Stimulated activated naive B cell treated with anti-CD40 and anti-IgM and Interleukin-4, amounts not matched to agents 10 μg/mL and 1 μg/mL and 100 μg/mL, for 72 hours (primary cell): ENCODE measurements at regions not wholly inside any gene's neighbourhood (a gene's known extent, or its start where the extent isn't known, plus 50 kb on each side); places are given as distances from the start of the nearest gene placed in this dataset.
"Not testable (repeated sequence)": the region's sequence is repeated elsewhere in the genome, so short reads cannot be mapped to it uniquely, and the experiment has no call there.

Source experiments
- ATAC-seq, 2 donors: fragments of 150-1000 bp; cut with Tn5 transposase; replicated peaks; 2 replicates each; pipeline ENCODE4 v1.10.0; 2021; ENCODE audit warnings: moderate library complexity in 1 of 2
- DNase-seq: peaks from one replicate; pipeline ENCODE4 v3.0.0; 2021
- H3K27ac Mint-ChIP-seq: one replicate; pipeline ENCODE4 v1.8.0; 2022; ENCODE audit warnings: mild to moderate bottlenecking, mixed read lengths
- H3K27me3 Mint-ChIP-seq, 2 donors: one replicate each; pipeline ENCODE4 v1.8.0; 2022; ENCODE audit warnings: mixed read lengths in 2 of 2
- H3K36me3 Mint-ChIP-seq, 2 donors: one replicate each; pipeline ENCODE4 v1.8.0; 2022; ENCODE audit warnings: mixed read lengths in 2 of 2, mild to moderate bottlenecking in 1 of 2
- H3K4me1 Mint-ChIP-seq, 2 donors: one replicate each; pipeline ENCODE4 v1.8.0; 2022; ENCODE audit warnings: mixed read lengths in 2 of 2, mild to moderate bottlenecking in 1 of 2
- H3K4me3 Mint-ChIP-seq, 2 donors: one replicate each; pipeline ENCODE4 v1.8.0; 2022; ENCODE audit warnings: mild to moderate bottlenecking in 2 of 2, mixed read lengths in 2 of 2, moderate library complexity in 1 of 2
- H3K9me3 Mint-ChIP-seq, 2 donors: one replicate each; pipeline ENCODE4 v1.8.0; 2022; ENCODE audit warnings: mixed read lengths in 2 of 2, mild to moderate bottlenecking in 1 of 2

GRCh38 chr5:152608458-152608857 is 203.4 kb upstream of the NMUR2 start:
- H3K27me3 Mint-ChIP-seq, result no peaks in the 10 kb centered on the region
- no peaks in the 10 kb centered on the region for H3K4me1 Mint-ChIP-seq
- no peak overlapping the region for H3K4me3 Mint-ChIP-seq

GRCh38 chr5:152619756-152620155 is 214.7 kb upstream of the NMUR2 start:
- Mint-ChIP-seq H3K27me3 (no peaks in the 10 kb centered on the region), H3K27ac (no peak overlapping the region), H3K4me3 (no peak overlapping the region), H3K36me3 (no peaks in the 10 kb centered on the region), H3K4me1 (no peaks in the 10 kb centered on the region), H3K9me3 (no peaks in the 10 kb centered on the region)
- ATAC-seq (no peak), DNase-seq (no peak)

More at GRCh38 chr5:152608458-152608857, 203.4 kb upstream of the NMUR2 start:
- no peaks in the 10 kb centered on the region for H3K36me3 Mint-ChIP-seq
- peaks cover 0 to 6% of the 10 kb centered on the region in 2 donors for H3K9me3 Mint-ChIP-seq
- ATAC-seq (no peak), DNase-seq (no peak)
- no peak overlapping the region for H3K27ac Mint-ChIP-seq

GRCh38 chr5:152622628-152623027 is 217.5 kb upstream of the NMUR2 start:
- Mint-ChIP-seq H3K36me3 (no peaks in the 10 kb centered on the region), H3K27me3 (no peaks in the 10 kb centered on the region), H3K9me3 (no peaks in the 10 kb centered on the region), H3K27ac (no peak overlapping the region), H3K4me3 (no peak overlapping the region), H3K4me1 (no peaks in the 10 kb centered on the region)
- DNase-seq (no peak), ATAC-seq (no peak)

- no peak for DNase-seq
- H3K27me3 Mint-ChIP-seq, result no peaks in the 10 kb centered on the region
- no peaks in the 10 kb centered on the region for H3K9me3 Mint-ChIP-seq
- H3K4me3 Mint-ChIP-seq, result no peak overlapping the region
- no peak overlapping the region for H3K27ac Mint-ChIP-seq
- H3K36me3 Mint-ChIP-seq, result no peaks in the 10 kb centered on the region
- H3K4me1 Mint-ChIP-seq, result no peaks in the 10 kb centered on the region
- no peak for ATAC-seq
These were observed 218.9 kb upstream of the NMUR2 start for GRCh38 chr5:152623951-152624350.

- Mint-ChIP-seq H3K36me3 (no peaks in the 10 kb centered on the region), H3K4me3 (no peak overlapping the region), H3K27ac (no peak overlapping the region), H3K9me3 (no peaks in the 10 kb centered on the region), H3K4me1 (no peaks in the 10 kb centered on the region), H3K27me3 (no peaks in the 10 kb centered on the region)
- DNase-seq (no peak), ATAC-seq (no peak)
These were observed 220.6 kb upstream of the NMUR2 start for GRCh38 chr5:152625696-152626095.

GRCh38 chr5:152631221-152631620 is 226.1 kb upstream of the NMUR2 start:
- Mint-ChIP-seq H3K27me3 (no peaks in the 10 kb centered on the region), H3K9me3 (no peaks in the 10 kb centered on the region), H3K36me3 (no peaks in the 10 kb centered on the region), H3K4me1 (no peaks in the 10 kb centered on the region), H3K4me3 (no peak overlapping the region), H3K27ac (no peak overlapping the region)
- ATAC-seq (no peak), DNase-seq (no peak)

GRCh38 chr5:152632360-152632759 is 227.3 kb upstream of the NMUR2 start:
- H3K4me3 Mint-ChIP-seq, result no peak overlapping the region
- H3K27me3 Mint-ChIP-seq, result no peaks in the 10 kb centered on the region
- no peak overlapping the region for H3K27ac Mint-ChIP-seq
- ATAC-seq (no peak), DNase-seq (no peak)
- H3K4me1 Mint-ChIP-seq, result no peaks in the 10 kb centered on the region
- H3K9me3 Mint-ChIP-seq, result no peaks in the 10 kb centered on the region
- no peaks in the 10 kb centered on the region for H3K36me3 Mint-ChIP-seq

GRCh38 chr5:152634586-152634985 is 229.5 kb upstream of the NMUR2 start:
- DNase-seq (no peak), ATAC-seq (no peak)
- Mint-ChIP-seq H3K4me3 (no peak overlapping the region), H3K27me3 (no peaks in the 10 kb centered on the region), H3K4me1 (no peaks in the 10 kb centered on the region), H3K36me3 (no peaks in the 10 kb centered on the region), H3K9me3 (no peaks in the 10 kb centered on the region), H3K27ac (no peak overlapping the region)

- Mint-ChIP-seq H3K36me3 (no peaks in the 10 kb centered on the region), H3K27ac (no peak overlapping the region), H3K4me3 (no peak overlapping the region), H3K4me1 (no peaks in the 10 kb centered on the region), H3K9me3 (peaks cover 0 to 1% of the 10 kb centered on the region in 2 donors), H3K27me3 (no peaks in the 10 kb centered on the region)
- ATAC-seq, result no peak
- no peak for DNase-seq
These were observed 234.0 kb upstream of the NMUR2 start for GRCh38 chr5:152638996-152639552.

- Mint-ChIP-seq H3K27ac (no peak overlapping the region), H3K36me3 (no peaks in the 10 kb centered on the region), H3K4me1 (no peaks in the 10 kb centered on the region), H3K27me3 (no peaks in the 10 kb centered on the region), H3K9me3 (peaks cover 0 to 1% of the 10 kb centered on the region in 2 donors), H3K4me3 (no peak overlapping the region)
- ATAC-seq, result no peak
- no peak for DNase-seq
These were observed 237.1 kb upstream of the NMUR2 start for GRCh38 chr5:152641970-152642805.

- Mint-ChIP-seq H3K4me3 (no peak overlapping the region), H3K36me3 (no peaks in the 10 kb centered on the region), H3K9me3 (peaks cover 0 to 1% of the 10 kb centered on the region in 2 donors), H3K27ac (no peak overlapping the region), H3K4me1 (no peaks in the 10 kb centered on the region), H3K27me3 (no peaks in the 10 kb centered on the region)
- DNase-seq, result no peak
- ATAC-seq, result no peak
These were observed 237.8 kb upstream of the NMUR2 start for GRCh38 chr5:152642880-152643279.

GRCh38 chr5:152644029-152644728 is 239.1 kb upstream of the NMUR2 start:
- no peaks in the 10 kb centered on the region for H3K36me3 Mint-ChIP-seq
- DNase-seq (no peak), ATAC-seq (no peak)
- peaks cover 0 to 1% of the 10 kb centered on the region in 2 donors for H3K9me3 Mint-ChIP-seq
- H3K27me3 Mint-ChIP-seq, result no peaks in the 10 kb centered on the region
- no peak overlapping the region for H3K4me3 Mint-ChIP-seq
- H3K27ac Mint-ChIP-seq, result no peak overlapping the region
- no peaks in the 10 kb centered on the region for H3K4me1 Mint-ChIP-seq

GRCh38 chr5:152649609-152650008 is 244.5 kb upstream of the NMUR2 start:
- Mint-ChIP-seq H3K9me3 (no peaks in the 10 kb centered on the region), H3K36me3 (no peaks in the 10 kb centered on the region), H3K4me3 (no peak overlapping the region), H3K4me1 (no peaks in the 10 kb centered on the region), H3K27ac (no peak overlapping the region), H3K27me3 (no peaks in the 10 kb centered on the region)
- DNase-seq (no peak), ATAC-seq (no peak)

GRCh38 chr5:152650413-152650812 is 245.3 kb upstream of the NMUR2 start:
- Mint-ChIP-seq H3K27me3 (no peaks in the 10 kb centered on the region), H3K36me3 (no peaks in the 10 kb centered on the region), H3K9me3 (no peaks in the 10 kb centered on the region), H3K4me1 (no peaks in the 10 kb centered on the region), H3K4me3 (no peak overlapping the region), H3K27ac (no peak overlapping the region)
- no peak for DNase-seq
- ATAC-seq, result no peak

GRCh38 chr5:152659470-152659869 is 254.4 kb upstream of the NMUR2 start:
- H3K27ac Mint-ChIP-seq, H3K27me3 Mint-ChIP-seq, H3K9me3 Mint-ChIP-seq, ATAC-seq, H3K4me3 Mint-ChIP-seq, DNase-seq, H3K36me3 Mint-ChIP-seq, H3K4me1 Mint-ChIP-seq: not testable (repeated sequence)
